ENCODE measurements at regions not wholly inside any gene's neighbourhood (a gene's known extent, or its start where the extent isn't known, plus 50 kb on each side); places are given as distances from the start of the nearest gene placed in this dataset.

DNA sequence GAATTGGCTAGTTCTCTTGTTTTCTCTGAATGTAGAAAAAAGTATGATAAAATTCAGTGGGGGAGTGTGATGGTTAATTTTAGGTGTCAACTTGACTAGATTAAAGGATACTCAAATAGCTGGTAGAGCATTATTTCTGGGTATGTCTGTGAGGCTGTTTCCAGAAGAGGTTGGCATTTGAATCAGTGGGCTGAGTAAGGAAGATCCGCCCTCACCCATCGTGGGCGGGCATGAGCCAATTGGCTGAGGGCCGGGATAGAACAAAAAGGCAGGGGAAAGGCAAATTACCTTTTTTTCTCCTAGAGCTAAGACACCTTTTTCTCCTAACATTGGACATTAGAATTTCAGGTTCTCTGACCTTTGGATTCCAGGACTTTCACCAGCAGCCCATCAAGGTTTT, 667.6 kb upstream of the SLC8A1 start:
- TF ChIP-seq, protein P1, sequence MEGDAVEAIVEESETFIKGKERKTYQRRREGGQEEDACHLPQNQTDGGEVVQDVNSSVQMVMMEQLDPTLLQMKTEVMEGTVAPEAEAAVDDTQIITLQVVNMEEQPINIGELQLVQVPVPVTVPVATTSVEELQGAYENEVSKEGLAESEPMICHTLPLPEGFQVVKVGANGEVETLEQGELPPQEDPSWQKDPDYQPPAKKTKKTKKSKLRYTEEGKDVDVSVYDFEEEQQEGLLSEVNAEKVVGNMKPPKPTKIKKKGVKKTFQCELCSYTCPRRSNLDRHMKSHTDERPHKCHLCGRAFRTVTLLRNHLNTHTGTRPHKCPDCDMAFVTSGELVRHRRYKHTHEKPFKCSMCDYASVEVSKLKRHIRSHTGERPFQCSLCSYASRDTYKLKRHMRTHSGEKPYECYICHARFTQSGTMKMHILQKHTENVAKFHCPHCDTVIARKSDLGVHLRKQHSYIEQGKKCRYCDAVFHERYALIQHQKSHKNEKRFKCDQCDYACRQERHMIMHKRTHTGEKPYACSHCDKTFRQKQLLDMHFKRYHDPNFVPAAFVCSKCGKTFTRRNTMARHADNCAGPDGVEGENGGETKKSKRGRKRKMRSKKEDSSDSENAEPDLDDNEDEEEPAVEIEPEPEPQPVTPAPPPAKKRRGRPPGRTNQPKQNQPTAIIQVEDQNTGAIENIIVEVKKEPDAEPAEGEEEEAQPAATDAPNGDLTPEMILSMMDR (IDR thresholded peaks at IDR 0.05; ENCODE audit: low read depth, low read length, missing input control): no peak
- TF ChIP-seq FOXA2 (IDR thresholded peaks at IDR 0.05) (no peak), TAF1 (conservative IDR thresholded peaks at IDR 0.05) (no peak), EGR1 (IDR thresholded peaks at IDR 0.05; ENCODE audit: low read depth in 2 of 2) (no peak), FOXA1 (IDR thresholded peaks at IDR 0.05) (no peak), YY1 (IDR thresholded peaks at IDR 0.05) (no peak), GABPA (IDR thresholded peaks at IDR 0.05 in 1 of 2, conservative IDR thresholded peaks at IDR 0.05 in 1 of 2) (no peak), RAD21 (IDR thresholded peaks at IDR 0.05) (no peak)
- TF ChIP-seq, protein P2, sequence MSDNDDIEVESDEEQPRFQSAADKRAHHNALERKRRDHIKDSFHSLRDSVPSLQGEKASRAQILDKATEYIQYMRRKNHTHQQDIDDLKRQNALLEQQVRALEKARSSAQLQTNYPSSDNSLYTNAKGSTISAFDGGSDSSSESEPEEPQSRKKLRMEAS (IDR thresholded peaks at IDR 0.05): no peak
- TF ChIP-seq, protein P3, sequence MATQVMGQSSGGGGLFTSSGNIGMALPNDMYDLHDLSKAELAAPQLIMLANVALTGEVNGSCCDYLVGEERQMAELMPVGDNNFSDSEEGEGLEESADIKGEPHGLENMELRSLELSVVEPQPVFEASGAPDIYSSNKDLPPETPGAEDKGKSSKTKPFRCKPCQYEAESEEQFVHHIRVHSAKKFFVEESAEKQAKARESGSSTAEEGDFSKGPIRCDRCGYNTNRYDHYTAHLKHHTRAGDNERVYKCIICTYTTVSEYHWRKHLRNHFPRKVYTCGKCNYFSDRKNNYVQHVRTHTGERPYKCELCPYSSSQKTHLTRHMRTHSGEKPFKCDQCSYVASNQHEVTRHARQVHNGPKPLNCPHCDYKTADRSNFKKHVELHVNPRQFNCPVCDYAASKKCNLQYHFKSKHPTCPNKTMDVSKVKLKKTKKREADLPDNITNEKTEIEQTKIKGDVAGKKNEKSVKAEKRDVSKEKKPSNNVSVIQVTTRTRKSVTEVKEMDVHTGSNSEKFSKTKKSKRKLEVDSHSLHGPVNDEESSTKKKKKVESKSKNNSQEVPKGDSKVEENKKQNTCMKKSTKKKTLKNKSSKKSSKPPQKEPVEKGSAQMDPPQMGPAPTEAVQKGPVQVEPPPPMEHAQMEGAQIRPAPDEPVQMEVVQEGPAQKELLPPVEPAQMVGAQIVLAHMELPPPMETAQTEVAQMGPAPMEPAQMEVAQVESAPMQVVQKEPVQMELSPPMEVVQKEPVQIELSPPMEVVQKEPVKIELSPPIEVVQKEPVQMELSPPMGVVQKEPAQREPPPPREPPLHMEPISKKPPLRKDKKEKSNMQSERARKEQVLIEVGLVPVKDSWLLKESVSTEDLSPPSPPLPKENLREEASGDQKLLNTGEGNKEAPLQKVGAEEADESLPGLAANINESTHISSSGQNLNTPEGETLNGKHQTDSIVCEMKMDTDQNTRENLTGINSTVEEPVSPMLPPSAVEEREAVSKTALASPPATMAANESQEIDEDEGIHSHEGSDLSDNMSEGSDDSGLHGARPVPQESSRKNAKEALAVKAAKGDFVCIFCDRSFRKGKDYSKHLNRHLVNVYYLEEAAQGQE (IDR thresholded peaks at IDR 0.05): no peak
- TF ChIP-seq, protein P4, sequence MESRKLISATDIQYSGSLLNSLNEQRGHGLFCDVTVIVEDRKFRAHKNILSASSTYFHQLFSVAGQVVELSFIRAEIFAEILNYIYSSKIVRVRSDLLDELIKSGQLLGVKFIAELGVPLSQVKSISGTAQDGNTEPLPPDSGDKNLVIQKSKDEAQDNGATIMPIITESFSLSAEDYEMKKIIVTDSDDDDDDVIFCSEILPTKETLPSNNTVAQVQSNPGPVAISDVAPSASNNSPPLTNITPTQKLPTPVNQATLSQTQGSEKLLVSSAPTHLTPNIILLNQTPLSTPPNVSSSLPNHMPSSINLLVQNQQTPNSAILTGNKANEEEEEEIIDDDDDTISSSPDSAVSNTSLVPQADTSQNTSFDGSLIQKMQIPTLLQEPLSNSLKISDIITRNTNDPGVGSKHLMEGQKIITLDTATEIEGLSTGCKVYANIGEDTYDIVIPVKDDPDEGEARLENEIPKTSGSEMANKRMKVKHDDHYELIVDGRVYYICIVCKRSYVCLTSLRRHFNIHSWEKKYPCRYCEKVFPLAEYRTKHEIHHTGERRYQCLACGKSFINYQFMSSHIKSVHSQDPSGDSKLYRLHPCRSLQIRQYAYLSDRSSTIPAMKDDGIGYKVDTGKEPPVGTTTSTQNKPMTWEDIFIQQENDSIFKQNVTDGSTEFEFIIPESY (IDR thresholded peaks at IDR 0.05): no peak
- TF ChIP-seq, protein P5, sequence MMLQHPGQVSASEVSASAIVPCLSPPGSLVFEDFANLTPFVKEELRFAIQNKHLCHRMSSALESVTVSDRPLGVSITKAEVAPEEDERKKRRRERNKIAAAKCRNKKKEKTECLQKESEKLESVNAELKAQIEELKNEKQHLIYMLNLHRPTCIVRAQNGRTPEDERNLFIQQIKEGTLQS (IDR thresholded peaks at IDR 0.05): no peak
